GF-D8 (cell line): ENCODE measurements at regions not wholly inside any gene's neighbourhood (a gene's known extent, or its start where the extent isn't known, plus 50 kb on each side); places are given as distances from the start of the nearest gene placed in this dataset.

Experiments
- DNase-seq: peaks from one replicate; lab custom pipeline; 2025; lab: John Stamatoyannopoulos, UW

DNA sequence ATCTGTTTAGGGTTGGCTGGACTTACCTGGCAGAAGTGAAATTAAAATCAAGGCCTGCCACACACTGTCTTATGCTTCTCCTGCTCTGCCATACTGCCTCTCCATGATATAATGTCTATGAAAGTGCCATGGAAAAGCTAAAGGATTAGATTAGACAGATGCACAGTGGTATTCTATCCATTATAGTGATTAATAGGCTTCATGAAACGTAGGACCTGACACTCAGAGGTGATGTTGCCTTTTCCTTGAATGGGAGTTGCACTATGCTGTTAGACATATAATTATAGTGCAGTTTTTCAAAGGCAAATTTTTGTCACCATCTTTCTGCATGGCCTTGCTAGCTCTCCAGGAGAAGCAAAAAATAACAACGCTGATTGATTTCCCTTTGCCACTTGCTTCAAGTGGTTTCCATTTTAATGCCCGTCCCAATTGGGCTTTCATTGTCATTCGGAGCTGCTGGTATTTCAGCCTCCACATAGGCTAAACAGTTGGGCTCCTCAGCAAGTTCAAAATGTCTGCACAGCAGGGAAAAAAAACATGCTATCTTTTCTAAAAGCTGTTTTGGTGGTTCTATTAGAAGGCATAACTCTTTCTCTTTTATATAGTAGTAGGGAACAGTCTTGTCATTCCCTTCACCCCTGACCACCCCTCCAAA lies 502.8 kb upstream of the GOT2 start:
- DNase-seq, result no peak

DNA sequence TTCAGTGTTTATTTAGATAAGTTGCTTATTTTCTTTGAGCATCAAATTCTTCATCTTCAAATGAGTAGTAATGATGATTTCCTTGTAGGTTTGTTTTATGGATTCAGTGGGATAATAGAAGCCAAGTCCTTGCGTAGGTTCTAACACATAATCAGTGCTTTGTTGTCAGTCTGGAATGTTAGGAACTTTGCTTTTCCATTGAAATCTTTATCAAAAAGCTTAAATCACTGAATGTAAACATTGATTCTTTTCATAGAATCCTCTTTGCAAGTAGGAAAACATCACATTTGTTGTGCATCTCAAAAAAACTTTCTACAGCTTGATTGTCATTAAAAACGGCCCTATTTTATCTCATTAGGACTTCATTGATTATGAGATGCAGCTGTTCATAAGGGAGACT lies 490.3 kb upstream of the GOT2 start:
- DNase-seq, result no peak

- no peak for DNase-seq
These were observed 485.9 kb upstream of the GOT2 start for GRCh38 chr16:59220011-59220410.

DNA sequence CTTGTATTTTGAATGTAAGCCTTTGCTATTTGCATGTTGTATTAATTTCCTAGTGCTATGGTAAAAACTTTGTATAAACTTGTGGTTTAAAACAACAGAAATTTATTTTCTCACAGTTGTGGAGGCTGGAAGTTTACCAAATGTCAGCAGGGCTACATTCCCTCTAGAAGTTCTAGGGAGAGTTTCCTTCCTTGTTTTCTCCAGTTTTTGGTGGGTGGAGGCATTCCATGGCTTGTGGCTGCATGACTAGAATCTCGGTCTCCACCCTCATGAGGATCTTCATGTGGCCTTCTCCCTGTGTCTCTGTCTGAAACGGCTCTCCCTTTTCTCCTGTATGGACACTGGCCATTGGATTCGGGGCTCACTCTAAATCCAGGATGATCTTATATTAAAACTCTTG lies 482.2 kb upstream of the GOT2 start:
- DNase-seq, result no peak

- no peak for DNase-seq
These were observed 480.3 kb upstream of the GOT2 start for GRCh38 chr16:59214455-59214854.

DNA sequence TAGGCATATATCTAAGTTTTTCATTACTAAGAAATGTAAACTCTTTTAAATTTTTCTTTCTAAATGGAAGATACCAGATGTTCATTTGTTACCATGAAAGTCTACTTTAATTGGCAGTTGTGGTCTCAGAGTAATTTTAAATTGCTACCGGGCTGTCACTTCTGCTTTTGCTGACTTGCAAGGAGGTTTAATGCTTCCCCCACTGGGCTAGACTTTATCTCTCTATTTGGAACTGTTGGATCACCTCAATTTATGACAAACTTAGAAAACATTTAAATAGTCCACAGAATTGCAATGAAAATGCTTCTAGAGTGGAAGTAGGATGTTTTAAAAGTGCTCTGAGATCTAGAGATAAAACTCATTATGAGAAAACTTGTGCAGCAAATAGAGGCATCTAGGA lies 479.8 kb upstream of the GOT2 start:
- DNase-seq, result no peak

GRCh38 chr16:59212492-59213024 lies 478.4 kb upstream of the GOT2 start:
- no peak for DNase-seq

DNA sequence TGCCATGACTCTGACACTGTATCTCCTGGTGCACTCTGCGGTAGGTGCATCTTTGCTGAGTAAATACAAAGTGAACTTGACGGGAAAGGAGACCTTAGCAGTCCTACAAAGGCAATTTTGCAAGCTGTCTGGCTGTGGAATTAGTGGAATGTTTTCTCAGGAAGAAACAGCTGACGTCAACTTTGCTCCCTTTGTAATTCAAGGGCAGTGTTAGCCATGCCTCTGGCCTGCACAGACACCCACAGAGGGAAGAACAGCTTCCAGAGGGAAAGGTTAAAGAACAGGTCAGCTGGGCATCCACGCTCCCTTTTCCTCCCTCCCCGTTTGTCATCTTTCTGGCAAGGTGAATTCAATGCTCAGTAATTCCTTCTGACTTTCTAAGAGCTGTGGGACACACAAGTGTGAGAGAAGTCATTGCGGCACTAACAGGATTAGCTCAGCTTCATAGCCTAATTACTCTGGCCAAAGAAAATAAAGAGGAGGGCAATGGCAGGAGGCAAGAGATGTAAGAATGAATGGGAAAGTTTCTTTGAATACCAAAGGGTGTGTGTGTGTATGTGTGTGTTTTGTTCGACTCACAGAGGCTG lies 476.9 kb upstream of the GOT2 start:
- no peak for DNase-seq

DNA sequence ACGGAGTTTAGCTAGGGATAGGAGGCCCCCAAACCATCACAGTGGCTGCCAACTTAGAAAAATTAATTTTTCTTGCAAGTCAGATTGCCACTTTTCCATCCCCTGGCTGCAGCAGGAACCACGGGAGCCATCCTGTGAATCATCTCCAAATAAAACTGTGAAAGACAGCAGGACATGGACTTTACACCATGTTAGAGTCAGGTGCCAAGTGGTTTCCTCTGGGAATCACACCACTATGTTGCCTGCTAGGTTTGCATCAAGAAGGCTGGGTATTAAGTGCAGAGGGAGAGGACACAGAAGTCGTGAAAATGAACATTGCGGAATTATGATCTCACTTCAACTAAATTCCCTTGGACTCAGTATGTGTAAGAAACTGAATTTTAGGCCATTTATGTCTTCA lies 471.3 kb upstream of the GOT2 start:
- DNase-seq, result no peak

- no peak for DNase-seq
These were observed 470.5 kb upstream of the GOT2 start for GRCh38 chr16:59204589-59204988.

GRCh38 chr16:59202233-59202862 lies 468.2 kb upstream of the GOT2 start:
- DNase-seq, result no peak

DNA sequence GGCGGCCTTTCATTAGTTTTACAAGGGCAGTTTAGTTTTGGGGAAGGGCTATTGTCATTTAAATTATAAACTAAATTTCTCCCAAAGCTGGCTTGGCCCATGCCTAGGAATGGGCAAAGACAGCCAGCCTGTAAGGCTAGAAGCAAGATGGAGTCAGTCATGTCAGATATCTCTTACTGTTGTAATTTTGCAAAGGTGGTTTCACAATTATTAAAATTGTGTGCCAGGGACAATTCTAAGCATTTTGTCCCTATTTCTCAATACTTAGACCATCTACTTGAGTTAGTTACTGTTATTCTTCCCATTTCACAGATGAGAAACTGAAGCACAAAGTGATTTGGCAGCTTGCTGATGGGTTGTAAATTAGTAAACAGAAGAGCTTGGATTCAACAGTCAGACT lies 467.7 kb upstream of the GOT2 start:
- no peak for DNase-seq

GRCh38 chr16:59201160-59201559 lies 467.0 kb upstream of the GOT2 start:
- DNase-seq, result no peak

DNA sequence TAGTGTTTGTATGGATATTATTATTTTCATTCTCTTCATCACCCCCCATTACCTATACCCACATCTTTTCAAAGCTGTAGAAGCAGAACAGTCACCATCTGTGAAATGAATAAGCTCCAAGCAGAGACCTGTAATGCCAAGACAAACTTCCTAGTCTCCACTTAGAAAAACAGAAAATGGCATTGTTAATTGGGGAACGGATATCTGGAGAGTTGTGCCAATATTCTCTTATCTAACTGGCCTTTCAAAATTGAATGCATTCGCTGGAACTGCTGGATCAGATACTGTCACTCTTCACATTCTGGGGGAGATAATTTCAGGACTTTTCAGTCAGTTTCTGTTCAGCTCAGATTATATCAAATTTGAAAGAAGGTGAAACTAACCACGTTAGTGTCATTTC lies 464.4 kb upstream of the GOT2 start:
- no peak for DNase-seq

DNA sequence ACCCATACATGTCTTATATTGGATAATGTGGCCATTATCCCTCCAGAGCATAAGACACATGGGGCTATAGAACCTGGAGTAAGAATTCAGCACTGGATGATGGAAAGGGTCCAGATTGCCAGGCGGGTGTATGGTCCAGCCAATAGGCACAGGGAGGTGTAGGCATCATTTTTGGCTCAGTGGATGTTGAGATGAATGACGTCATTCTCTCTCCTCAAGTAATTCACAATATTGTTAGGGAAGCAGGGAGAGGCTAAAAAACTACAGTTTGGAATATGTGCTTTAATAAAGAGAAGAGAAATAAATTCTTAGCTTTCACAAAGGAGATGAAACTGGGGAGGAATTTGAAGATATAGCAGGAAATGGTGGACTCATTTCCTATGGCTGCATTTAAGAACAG lies 461.1 kb upstream of the GOT2 start:
- DNase-seq, result no peak

DNA sequence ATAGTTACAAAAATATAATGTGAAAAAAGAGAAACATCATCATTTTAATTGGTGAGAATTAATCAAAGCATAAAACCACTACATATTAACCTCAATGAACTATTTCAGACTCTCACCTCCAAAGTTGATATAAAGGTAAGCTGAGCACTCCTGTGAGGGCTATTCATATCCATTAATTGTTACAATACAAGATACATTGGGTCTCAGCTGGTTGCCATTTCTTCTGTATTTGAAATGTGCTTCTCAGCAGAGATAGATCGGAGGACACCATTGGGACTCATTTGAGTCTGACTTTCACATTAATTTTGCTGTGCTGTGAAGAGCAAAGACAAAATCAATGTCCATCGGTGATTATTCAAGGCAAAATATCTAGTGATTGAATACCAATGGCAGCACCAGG lies 459.5 kb upstream of the GOT2 start:
- DNase-seq, result no peak

GRCh38 chr16:59192551-59193199 lies 458.6 kb upstream of the GOT2 start:
- no peak for DNase-seq

- no peak for DNase-seq
These were observed 456.6 kb upstream of the GOT2 start for GRCh38 chr16:59190731-59191130.

DNA sequence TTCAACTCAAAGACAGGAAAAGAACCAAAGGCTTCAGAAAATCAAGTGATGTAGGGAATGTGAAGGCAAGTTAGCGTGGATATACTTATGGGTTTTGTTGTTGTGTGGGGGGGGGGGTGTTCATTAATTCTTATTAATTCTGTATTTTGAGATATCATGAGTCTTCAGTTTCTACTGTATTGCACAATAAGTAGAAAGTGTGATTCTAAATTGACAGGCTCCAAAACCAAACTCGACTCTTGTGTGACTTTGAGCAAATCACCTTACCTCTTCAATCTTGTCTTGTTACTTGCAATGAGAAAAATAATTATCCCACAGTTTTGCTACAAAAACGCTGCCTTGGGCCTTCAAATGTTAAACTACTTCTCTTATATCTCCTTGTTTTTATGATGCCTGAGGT lies 453.9 kb upstream of the GOT2 start:
- DNase-seq, result no peak

DNA sequence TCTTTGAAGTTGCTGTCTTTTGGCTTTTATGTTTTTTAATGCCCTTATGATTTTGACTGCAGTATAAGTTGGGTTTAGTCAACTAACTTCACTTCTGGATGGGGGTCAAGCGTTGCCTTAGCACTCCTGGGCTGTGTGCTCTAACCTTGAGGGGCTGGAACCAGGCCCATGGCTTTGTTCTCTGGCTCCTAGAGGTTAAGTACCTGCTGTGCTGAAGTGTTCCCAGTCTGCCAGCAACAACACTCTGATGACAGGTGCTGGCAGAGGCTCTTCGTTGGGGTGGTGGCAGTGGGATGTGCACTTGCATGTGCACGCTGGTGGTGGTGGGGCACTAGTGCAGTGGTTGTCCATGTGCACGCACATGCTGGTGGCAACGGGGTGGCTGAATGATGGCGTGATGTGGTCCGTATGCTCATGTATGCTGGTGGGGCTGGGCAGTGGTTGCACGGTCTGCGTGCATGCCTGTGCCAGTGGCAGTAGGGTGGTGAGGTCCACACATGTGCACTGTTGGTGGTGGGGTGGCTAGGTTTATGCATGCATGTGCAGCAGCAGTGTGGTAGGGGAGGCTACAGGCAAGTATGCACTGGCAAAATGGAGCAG lies 447.8 kb upstream of the GOT2 start:
- DNase-seq, result no peak

DNA sequence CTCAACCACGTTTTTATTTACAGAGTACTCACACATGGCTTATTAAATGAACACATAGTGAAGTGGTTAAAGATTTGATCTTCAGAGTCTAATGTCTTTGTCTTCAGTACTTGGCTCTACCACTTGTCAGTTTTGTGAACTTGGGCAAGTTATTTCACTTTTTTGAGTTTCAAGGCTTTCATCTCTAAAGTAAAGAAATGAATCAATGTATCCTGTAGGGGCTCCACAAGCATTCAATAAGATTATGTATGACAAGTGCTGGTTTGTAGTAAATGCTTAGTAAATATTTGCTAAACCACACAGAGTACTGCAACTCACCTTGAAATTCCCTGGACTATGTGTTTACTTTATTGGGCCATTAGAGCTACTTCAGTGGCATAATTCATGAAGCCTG lies 446.0 kb upstream of the GOT2 start:
- DNase-seq, result no peak

DNA sequence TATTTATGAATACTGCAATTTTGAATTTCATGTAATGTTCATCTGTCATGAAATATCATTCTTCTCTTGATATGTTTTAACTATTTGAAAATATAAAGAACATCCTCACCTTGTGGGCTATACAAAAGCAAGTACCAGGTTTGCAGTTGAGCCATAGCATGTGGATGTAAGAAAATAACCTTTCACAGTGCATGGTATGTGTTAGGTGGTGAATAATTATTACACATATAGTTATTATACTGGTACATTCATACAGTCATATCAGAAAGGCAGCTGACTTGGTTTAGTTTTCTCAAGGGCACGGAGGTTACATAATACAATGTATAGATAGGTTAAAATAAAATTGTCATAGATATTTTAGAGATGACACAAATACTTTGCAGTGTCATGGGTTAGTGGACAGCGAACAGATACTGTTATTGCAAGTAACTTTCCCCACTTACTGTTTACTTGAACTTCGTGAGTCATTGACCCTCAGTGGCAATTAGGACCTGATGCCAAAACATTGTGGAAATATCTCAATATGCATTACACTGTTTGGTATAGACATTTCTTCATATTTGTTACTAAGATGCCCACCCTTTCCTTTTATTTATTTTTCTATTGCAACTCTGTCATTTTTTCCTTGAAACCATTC lies 445.4 kb upstream of the GOT2 start:
- no peak for DNase-seq
